K562 (cell line): ENCODE measurements at regions not wholly inside any gene's neighbourhood (a gene's known extent, or its start where the extent isn't known, plus 50 kb on each side); places are given as distances from the start of the nearest gene placed in this dataset.

ENCODE experiments used
- CEBPB ChIP-seq: fragments of 450-650 bp; IDR thresholded peaks from 2 replicates; pipeline ENCODE4 v1.6.1; 2016; ENCODE audit warnings: missing genetic modification characterization, missing compliant biosample characterization
- CHD7 ChIP-seq: fragments of 200-600 bp; sonication (generic); IDR thresholded peaks from one replicate; pipeline ENCODE4 v1.6.1; 2012; ENCODE audit warnings: mild to moderate bottlenecking, low read depth, low read length, inconsistent platforms
- ELF4 ChIP-seq: fragments of 450-650 bp; formaldehyde crosslinking; IDR thresholded peaks from 2 replicates; pipeline ENCODE4 v1.4.0; 2022; ENCODE audit warnings: missing genetic modification characterization
- HDAC3 ChIP-seq: fragments of 450-650 bp; IDR thresholded peaks from 2 replicates; pipeline ENCODE4 v1.6.1; 2018; ENCODE audit warnings: borderline replicate concordance, mild to moderate bottlenecking, moderate library complexity; ENCODE audit not compliant: partially characterized antibody
- HIVEP1 ChIP-seq: fragments of 250-450 bp; sonication (Bioruptor Pico); IDR thresholded peaks from 2 replicates; pipeline ENCODE4 v1.4.0; 2020; ENCODE audit warnings: mild to moderate bottlenecking
- HOMEZ ChIP-seq: fragments of 250-450 bp; sonication (Bioruptor Pico); IDR thresholded peaks from 2 replicates; pipeline ENCODE4 v1.4.0; 2020; ENCODE audit warnings: mild to moderate bottlenecking, moderate library complexity
- KLF16 ChIP-seq: IDR thresholded peaks from 2 replicates; pipeline ENCODE4 v1.6.1; 2016; ENCODE audit warnings: antibody characterized with exemption
- MCM5 ChIP-seq: fragments of 450-650 bp; IDR thresholded peaks from 2 replicates; pipeline ENCODE4 v1.6.1; 2016; ENCODE audit warnings: low read depth
- NCOR1 ChIP-seq: fragments of 450-650 bp; IDR thresholded peaks from 2 replicates; pipeline ENCODE4 v1.6.1; 2016; ENCODE audit warnings: mild to moderate bottlenecking, moderate library complexity
- NFXL1 ChIP-seq: fragments of 450-650 bp; formaldehyde crosslinking; IDR thresholded peaks from 2 replicates; pipeline ENCODE4 v1.4.0; 2021; ENCODE audit warnings: mild to moderate bottlenecking
- THRAP3 ChIP-seq: fragments of 450-650 bp; IDR thresholded peaks from 2 replicates; pipeline ENCODE4 v1.6.1; 2016; ENCODE audit warnings: mild to moderate bottlenecking, inconsistent platforms, borderline replicate concordance
- WHSC1 ChIP-seq: IDR thresholded peaks from one replicate; pipeline ENCODE4 v1.6.1; 2012; ENCODE audit warnings: low read length, control low read depth, inconsistent platforms
- XRCC5 ChIP-seq: fragments of 200-400 bp; formaldehyde crosslinking; IDR thresholded peaks from 2 replicates; pipeline ENCODE4 v1.6.1; 2017; ENCODE audit warnings: low read depth, mild to moderate bottlenecking, low read length
- ZC3H4 ChIP-seq: sonication (generic); formaldehyde crosslinking; IDR thresholded peaks from 2 replicates; pipeline ENCODE4 v1.9.0; 2021; ENCODE audit warnings: missing genetic modification reagents, borderline replicate concordance
- ZFP36 ChIP-seq: fragments of 150-350 bp; IDR thresholded peaks from 2 replicates; pipeline ENCODE4 v1.6.1; 2018; ENCODE audit warnings: low read length, low read depth; ENCODE audit not compliant: partially characterized antibody
- ZFX ChIP-seq: sonication (generic); formaldehyde crosslinking; IDR thresholded peaks from 2 replicates; pipeline ENCODE4 v1.8.0; 2022; ENCODE audit warnings: mild to moderate bottlenecking, missing genetic modification reagents, moderate library complexity
- ZNF41 ChIP-seq: fragments of 250-450 bp; sonication (Bioruptor Pico); conservative IDR thresholded peaks from 2 replicates; pipeline ENCODE4 v1.4.0; 2020; ENCODE audit warnings: mild to moderate bottlenecking
- ZNF717 ChIP-seq: fragments of 250-450 bp; sonication (Bioruptor Pico); IDR thresholded peaks from 2 replicates; pipeline ENCODE4 v1.5.0; 2021

GRCh38 chr7:25862261-25863004 is 289.6 kb upstream of the NFE2L3 start (continued):
- no peak for TF ChIP-seq CHD7
- no peak for TF ChIP-seq ZC3H4 (CRISPR knock-in tag)
- TF ChIP-seq HOMEZ (CRISPR knock-in tag): no peak
- no peak for TF ChIP-seq WHSC1
- TF ChIP-seq THRAP3: no peak
- TF ChIP-seq XRCC5: peak; percentile 31; the same call in 1 of the 2 replicates
- no peak for TF ChIP-seq HIVEP1 (CRISPR knock-in tag)
- TF ChIP-seq ZFP36: no peak
- TF ChIP-seq ZNF41: no peak
- TF ChIP-seq ZFX (CRISPR knock-in tag): no peak
- no peak for TF ChIP-seq KLF16
- no peak for TF ChIP-seq MCM5
- no peak for TF ChIP-seq ZNF717
- no peak for TF ChIP-seq ELF4 (CRISPR knock-in tag)
- TF ChIP-seq NFXL1 (CRISPR knock-in tag): no peak
- no peak for TF ChIP-seq HDAC3
- peak; percentile 70; the same call in 1 of the 2 replicates for TF ChIP-seq CEBPB (tag)
- no peak for TF ChIP-seq NCOR1
